ENCODE measurements at regions not wholly inside any gene's neighbourhood (a gene's known extent, or its start where the extent isn't known, plus 50 kb on each side); places are given as distances from the start of the nearest gene placed in this dataset.

DNA sequence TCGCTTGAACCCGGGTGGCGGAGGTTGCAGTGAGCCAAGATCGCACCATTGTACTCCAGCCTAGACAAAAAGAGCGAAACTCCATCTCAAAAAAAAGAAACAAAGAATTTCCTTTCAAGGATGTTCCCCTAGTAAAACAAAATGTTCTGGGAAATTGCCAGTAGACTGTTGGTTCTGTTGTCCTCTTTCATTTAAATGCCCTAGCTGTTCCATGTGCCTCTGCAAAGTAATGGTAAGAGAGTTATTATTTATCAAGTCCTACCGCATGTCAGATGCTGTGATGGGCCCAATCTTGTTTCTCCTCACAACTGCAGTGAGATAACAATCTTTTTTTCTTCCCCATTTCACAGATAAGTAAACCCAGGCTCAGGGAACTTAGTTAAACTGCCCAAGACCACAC lies 254.3 kb upstream of the TPM1 start:
- DNase-seq = no peak

DNA sequence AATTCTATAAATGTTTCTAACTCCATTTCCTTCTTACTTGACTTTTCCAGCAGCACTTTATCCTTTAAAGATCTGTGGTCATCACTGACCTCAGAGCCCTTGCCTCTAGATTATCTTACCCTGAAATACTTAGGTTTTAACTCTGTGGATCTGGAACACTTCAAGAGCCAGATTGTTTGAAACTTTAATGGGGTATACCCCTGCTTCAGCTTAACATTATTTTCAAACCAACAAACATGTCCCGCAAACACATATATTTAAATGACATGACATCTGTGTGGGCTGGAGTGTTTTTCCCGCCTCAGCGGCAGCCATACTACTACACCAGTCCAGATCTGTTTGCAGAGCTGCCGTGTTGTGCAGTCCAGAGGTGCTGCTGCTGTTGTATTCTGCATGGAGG lies 252.0 kb upstream of the TPM1 start:
- no peak for DNase-seq

DNA sequence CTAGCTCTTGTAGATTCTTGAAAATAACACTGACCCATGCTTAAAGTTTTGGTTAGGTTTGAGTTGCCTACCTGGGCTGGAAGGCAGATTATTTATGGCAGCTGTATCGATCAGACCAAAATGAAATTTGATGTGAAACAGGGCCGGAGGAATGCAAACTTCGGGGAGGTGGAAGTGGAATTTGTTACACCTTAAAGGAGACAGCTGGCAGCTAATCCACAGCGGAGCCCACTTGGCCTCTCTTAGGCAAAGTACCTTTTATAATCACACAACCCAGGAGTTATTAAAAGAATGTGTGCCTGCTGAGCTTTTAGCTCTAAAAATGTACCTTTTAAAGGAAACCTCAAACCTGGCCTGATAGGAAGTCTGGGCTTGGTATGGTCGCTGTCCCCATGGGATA lies 250.9 kb upstream of the TPM1 start:
- DNase-seq = no peak

DNA sequence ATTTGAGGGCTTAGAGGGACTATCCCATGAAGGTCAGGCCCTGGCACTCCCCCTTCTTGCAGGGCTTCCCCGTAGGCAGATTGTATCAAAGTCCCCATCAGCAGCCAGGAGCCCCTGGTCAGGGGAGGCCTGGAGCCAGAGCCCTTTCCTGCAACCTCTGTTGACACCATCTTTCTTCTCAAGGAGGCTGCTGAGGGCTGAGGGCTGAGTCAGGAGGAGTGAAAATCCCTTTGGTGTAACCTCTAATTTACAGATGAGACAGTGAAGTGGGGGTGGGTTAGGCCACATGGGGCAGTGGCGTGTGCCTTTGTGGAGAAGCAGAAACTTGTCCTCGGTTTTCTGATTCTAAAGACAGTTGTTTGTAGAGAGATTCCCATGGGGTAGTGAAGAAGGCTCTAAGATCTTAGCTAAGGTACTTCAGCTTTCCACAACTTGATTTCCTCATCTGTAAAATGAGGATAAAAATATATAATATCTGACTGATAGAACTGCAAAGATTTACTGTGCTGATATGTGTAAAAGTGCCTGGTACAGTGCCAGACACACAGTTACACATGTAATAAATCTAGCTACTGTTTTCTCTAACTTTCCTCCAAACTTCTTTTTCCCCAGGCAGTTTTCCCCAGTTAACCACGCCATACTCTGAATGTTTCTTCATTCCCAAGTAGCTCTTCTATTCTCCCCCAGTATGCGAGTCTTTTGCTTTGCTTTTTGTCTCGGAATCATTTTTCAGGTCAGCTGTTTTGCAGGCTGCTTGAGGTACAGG lies 249.4 kb upstream of the TPM1 start:
- DNase-seq = no peak

DNA sequence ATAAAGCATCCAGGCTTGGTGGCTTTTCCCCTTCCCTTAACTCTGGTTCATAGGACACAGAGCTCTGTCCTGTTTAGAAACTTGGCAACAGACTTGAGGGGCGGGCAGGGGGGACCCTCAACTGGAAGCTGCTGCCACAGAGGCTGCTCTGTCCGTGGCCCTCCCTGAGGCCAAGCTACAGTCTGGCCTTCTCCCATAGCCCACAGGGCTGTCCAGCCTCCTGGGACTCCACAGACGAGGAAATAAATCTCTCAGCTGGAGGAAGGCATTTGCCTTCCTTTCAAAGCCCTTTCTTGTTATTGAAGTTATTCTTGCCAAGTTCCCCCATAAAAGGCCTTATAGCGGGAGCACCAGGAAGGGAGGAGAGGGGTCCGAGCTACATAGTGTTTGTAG lies 248.8 kb upstream of the TPM1 start:
- DNase-seq = no peak

DNA sequence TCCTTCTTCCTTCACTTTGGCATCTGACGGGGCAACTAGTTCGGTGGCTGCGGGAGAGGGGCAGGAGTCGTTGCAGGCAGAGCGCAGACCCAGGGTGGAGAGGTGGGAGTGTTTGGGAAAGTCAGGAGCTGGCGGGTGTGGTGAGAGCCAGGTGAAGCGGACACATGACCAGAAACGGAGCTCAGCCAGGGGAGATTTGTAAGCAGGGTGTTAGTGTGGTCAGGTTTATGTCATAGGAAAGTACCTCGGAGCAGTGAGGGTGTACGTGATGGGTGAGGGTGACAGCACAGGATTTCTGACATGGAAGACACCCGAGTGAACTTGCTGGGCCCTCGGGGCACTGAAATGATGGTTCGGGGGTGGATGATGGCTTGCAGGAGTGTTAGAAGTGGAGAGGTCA lies 247.4 kb upstream of the TPM1 start:
- no peak for DNase-seq

DNA sequence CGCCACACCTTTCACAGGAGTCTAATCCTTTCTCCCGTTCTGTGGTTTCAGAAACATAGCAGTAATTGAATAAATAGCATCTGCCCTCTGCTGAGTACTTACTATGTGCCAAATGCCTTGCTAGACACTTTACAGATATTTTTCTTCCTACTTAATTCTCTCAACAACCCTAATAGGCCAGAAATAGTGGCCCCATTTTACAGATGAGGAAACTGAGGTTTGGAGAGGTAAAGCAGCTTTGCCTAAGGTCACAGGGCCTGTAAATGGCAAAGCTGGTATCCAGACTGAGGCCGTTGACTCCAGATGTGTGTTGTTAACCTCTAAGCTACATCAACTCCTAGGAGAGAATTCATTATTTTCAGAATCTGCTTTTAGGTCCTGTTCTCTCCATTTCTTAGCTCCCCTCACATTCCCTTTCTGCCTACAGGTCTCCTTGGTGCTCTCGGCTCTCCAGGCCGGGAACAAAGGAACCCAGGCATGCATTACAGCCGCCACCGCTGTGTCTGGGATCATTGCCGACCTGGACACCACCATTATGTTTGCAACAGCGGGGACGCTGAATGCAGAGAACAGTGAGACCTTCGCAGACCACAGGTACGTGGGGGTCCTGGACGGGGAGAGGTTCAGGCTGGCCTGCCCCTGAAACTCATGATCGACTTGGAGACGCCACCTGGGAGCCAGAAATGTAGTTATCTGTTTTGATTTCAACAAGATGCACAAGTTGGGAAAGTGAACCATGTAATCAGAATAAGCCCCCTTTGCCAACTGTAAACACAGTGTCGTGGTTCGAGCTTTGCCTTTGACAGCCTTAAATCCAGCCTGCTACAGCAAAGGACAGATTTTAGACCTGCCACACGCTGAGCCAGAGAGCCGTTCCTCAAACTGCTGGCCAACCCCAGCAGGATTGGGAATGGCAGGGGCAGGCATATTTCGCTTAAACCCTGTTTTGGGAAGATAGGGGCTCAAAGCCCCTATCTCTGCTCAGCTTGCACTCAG lies 246.5 kb upstream of the TPM1 start:
- DNase-seq = no peak

DNA sequence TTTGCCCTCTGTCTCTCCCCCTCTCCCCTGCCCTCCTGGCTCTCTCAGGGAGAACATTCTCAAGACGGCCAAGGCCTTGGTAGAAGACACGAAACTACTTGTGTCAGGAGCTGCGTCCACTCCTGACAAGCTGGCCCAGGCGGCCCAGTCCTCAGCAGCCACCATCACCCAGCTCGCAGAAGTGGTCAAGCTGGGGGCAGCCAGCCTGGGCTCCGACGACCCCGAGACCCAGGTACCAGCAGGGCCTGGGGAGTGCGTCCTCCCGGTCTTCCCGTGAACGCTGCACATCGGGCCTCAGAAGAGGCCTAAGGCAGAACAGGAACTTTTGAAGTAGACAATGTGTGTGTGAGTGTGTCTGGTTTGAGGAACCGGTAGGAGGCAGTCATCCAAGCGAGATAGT lies 245.4 kb upstream of the TPM1 start:
- DNase-seq = no peak

DNA sequence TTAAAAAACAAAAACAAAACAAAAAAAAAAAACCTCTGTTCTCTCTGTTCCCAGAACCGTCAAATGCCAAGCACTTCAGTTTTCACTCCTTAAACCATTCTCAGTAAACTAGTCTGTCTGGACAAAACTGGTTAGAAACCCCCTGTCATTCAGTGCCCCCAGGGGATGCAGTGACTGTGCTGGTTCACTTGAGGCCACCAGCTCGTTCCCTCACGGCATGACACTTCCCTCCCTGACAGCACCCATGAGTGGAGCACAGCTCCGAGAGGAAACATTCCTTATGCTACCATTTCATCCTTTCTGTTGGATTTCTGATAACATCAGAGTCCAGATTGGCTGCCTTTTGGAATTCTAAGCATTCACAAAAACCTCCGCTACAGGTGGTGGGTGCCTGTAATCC lies 244.0 kb upstream of the TPM1 start:
- DNase-seq = no peak

DNA sequence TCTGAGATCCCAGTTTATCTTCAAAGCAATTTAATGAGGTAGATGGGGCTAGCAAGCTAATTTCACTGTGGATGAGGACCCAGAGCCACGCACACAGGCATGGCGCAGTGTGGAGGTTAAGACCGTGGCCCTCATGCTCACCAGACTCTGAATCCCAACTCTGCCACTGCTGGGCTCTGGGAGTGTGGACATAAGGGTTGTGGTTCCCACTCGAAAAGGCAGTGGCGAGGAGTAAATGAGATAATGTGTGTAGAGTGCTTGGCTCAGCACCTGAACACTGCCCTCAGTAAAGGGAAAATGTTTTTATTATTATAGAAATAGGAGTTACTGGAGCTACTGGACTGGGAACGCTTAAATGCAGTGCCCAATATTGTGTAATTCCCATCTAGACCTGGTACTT lies 243.5 kb upstream of the TPM1 start:
- no peak for DNase-seq

DNA sequence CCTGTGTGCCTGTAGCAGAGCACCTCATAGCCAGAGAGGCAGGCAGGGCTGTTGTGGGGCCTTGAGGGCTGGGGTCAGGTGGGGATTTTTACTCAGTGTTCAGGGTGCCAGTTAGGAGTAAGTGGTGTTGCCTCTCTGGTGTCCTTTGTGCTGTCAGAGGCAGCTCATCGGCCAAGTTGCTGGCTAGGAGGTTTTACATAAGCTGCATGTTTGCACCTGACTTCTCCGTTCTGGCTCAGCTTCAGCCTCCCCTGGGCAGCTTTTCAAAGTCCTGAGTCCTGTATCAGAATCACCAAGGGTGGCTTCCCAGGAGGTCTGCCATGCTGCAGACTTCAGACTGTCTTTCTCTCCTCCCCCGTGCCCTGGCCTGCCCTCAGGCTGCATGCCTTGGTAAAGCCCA lies 242.6 kb upstream of the TPM1 start:
- no peak for DNase-seq

DNA sequence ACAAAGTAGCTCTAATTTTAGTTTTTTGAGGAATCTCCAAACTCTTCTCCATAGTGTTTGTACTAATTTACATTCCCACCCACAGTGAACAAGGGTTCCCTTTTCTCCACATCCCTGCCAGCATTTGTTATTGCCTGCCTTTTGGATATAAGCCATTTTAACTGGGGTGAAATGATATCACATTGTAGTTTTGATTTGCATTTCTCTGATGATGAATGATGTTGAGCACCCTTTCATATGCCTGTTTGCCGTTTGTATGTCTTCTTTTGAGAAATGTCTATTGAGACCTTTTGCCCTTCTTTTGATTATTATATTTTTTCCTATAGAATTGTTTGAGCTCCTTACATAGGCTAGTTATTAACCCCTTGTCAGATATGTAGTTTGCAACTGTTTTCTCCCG lies 239.9 kb upstream of the TPM1 start:
- no peak for DNase-seq

DNA sequence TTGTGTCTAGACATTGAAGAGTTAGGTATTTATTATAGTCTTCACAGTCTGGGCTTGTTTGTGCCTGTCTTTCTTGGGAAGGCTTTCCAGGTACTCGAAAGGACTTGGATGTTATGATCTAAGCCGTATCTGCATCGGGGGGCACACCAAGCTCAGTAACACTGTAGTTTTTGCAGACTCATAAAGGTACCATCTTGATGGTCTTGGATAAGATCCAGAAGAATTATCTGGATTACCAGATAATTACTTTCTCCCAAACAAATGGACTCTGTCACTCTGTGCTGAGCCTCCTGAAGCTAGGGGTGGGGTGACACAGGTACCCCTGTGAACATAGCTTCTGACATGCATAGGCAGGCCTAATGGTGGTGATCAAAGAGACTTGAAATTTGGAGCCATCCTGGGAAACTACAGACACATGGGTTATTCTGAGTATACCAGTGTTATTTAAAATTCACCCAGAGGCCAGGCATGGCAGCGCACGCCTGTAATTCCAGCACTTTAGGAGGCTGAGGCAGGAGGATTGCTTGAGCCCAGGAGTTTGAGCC lies 238.6 kb upstream of the TPM1 start:
- DNase-seq = no peak

DNA sequence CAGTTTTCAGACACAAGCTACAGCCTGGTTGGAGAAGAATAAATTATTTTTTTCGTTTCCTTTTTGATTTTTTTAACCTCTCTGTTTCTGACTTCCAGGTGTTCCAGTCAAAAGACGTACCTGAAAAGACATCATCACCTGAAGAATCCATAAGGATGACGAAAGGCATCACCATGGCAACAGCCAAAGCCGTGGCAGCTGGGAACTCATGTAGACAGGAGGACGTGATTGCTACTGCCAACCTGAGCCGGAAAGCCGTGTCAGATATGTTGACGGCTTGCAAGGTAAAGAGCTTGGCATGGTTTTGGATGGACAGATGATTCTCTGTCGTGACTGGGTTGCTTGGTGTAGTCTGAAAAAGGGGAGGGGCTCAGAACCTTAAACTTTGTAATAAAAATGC lies 237.0 kb upstream of the TPM1 start:
- DNase-seq = no peak

DNA sequence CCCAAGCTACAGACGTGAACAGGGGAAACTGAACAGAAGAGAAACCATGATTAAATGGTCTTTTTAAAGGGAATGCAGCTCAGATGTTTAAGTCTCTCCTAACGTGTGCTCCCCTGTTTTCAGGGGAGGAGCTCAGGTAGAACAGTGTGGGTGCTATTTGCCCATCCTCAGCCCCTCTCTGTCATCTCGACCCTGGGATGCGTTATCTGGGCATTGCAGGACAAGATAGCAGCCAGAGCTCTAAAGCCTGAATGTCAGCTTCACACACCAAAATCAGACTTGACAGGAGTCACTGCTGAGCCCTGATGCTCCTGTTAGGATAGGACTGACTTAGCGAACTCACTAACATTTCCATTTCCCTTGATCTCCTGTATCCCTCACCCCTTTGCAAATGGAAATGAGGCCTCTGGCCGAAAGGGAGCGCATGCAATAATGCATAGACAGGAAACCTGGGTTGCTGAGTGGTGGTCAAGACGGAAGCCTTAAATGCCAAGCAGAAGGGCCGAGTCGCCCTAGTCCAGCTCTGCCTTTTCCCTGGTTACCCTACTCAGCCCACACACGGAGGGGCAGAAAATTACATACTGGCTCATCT lies 234.9 kb upstream of the TPM1 start:
- no peak for DNase-seq

DNA sequence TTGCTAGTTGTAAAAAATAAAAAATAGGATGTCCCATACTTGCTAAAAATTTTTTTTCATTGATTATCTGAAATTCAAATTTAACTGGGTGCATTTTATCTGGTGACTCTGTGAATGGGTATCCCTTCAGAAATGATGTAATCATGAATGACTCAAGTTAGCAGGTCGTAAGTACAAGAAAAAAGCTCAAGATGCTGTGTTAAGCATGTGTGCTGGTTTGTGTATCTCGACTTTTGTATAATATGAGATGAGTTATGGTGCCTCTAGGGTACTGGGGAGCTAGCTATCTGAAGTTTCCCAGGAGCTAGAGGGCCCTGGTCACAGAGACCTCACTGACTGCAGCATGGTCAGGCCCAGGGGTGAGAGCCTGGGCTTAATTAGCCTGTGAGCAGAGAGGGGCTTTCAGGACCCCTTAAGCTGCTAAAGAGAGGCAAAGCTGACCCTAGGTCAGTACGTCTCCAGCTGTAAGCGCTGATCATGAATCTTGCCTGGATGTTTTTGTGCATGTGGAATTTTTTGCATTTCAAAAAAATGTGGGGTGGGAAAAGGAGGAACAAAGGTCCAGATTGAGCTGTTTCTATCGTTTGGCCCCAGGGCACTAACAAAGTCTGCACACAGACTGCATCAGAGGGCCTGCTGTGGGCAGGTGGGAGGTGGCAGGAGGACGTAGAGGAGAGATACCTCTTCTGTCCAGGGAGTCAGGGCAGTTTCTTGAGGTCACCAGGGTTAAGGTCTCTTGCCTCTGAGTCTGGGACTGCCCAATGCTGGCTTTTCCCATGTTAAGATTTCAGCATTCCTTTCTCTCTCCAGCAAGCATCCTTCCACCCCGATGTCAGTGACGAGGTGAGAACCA lies 233.2 kb upstream of the TPM1 start:
- no peak for DNase-seq

DNA sequence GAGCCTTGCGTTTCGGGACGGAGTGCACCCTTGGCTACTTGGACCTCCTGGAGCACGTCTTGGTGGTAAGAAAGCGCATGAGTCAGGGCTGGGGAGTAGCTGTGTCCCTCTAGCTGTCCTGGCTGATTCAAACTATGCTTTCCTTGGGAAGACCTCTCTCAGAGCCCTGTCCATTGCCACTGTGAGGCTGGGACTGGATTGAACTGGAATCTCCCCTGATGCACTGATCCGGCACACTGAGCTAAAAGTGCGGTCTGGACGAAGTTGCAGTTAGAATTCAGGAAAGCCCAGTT lies 232.6 kb upstream of the TPM1 start:
- DNase-seq = no peak

DNA sequence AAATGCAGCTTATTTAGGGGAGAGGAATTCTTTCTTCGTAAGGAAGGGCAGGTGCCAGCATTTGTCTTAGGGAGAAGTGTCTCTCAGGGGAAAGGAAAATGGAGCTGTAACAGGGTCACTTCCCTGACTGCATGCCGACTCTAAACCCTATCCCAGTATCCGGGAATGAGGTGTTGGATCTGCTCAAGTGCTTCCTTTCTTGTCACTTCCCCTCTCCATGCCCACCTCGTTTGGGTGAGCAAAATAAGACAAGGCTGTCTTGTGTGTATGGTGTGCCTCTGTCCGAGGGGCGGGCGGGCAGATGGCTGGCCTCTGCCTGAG lies 230.1 kb upstream of the TPM1 start:
- no peak for DNase-seq

DNA sequence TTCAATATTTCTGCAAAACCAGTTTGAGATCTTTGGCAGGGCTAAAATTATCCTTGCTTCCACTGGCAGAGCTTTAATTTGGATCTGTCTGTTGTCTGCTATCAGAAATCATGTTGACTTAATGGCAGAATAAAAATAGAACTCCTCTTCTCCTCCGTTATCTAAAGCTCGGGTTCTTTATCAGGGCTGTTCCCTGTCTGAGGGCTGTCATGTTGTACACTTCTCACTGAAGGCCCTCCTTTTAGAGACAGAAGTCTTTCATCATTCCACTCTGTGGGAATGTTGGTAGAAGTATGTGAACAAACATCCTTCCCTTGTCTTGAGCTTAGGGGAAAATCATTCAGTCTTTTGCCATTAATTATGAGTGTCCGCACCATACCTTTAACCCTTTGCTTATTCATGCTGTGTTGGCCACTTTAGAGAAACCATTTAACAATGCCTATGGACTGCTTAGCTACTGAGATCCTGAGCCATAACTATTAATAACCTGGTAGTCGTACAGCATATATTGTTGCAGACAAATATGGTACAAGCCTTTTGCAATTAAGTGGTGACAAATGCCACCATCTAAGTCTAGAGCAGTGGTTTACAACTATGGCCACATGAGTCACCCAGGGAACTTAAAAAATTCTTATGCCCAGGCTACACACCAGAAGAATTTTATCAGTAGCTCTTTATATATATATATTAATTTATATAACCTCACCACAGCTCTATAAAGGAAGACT lies 226.0 kb upstream of the TPM1 start:
- no peak for DNase-seq

DNA sequence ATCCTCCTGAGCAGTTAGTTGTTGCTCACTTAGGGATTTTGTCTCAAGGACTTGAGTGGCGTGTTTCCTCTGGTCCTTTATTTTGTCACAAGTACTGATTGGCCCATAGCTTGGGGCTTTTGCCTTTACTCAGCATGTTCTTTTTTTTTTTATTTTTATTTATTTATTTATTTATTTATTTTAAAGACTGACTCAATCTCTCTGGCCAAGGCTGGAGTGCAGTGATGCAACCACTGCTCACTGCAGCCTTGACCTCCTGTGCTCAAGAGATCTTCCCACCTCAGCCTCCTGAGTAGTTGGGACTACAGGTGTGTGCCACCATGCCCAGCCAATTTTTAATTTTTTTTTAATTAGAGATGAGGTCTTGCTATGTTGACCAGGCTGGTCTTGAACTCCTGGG lies 223.9 kb upstream of the TPM1 start:
- no peak for DNase-seq

DNA sequence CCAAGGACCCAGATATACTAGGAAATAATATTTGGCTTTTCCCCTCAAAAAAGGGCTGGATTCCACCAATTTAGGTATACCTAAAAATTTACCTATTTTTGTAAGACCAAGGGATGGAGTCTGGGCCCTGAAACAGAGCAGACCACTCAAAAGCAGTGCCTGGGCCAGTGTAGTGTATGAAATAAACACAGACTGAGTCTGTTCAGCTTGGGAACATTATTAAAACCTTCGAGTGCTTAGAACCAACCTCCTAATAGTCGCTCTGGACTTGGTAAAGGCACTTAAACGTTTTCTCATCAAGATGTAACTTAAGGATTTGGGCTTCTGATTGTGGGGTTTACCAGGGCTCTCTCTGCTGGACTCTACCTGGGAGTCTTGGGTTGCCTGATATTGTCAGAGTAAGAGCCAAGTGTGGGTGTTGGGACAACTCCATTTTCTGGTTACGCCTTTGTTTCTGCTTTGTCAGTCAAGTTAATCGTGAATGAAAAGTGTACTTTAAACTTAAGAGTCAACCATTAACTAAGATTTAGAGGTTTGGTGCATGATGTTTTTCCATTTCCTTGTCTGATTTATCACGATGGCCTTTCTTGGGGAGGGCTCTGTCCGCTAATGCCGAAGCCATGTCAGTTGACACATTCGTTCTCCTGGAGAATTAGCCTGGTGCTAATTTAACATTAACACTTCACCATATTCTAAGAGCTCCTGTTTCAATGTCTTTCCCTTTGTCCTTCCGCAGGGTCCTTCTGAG lies 221.0 kb upstream of the TPM1 start:
- DNase-seq = no peak

DNA sequence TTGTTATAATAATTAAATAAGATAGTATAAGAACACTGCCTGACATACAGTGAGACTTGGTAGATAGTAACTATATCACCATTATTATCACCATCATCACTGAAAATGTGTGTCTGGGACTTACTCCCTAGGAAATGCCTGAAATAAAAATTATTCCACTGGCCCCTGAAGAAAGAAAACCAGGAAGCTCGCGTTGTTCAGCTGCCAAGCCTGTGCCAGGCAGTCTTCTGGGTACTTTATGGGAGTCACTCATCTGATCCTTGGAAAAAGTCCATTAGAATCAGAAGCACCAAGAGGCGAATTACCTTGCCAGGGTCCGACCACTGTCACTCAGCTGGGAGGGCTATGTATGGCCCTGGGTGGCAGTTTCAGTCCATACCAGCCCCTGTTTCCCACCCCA lies 220.3 kb upstream of the TPM1 start:
- DNase-seq = no peak
